Fibroblast of gingiva (primary cell): ENCODE measurements at regions not wholly inside any gene's neighbourhood (a gene's known extent, or its start where the extent isn't known, plus 50 kb on each side); places are given as distances from the start of the nearest gene placed in this dataset.
"Not testable (repeated sequence)": the region's sequence is repeated elsewhere in the genome, so short reads cannot be mapped to it uniquely, and the experiment has no call there.

Experiments
- DNase-seq: peaks from one replicate; pipeline ENCODE4 v3.0.0-alpha.2; 2011; ENCODE audit warnings: low read depth

DNA sequence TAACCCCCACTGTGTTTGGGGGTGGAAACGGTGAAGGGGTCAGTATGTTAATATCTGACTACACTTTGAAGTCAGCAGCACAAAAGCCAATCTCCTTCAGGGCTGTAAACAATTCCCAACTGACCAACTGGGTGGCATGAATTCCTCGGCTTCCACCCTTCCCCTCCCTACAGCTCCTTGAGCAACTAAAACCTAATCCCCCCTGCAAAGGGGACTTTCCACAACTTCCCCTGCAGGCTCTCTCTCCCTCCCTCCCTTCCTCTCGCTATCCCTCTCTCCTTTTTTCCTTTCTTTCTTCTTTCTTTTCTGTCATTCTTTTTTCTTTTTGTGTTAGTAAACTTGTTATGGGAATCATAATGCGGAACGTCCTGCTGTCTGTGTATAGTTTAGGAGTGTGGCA is 65.1 kb upstream of the PTCH1 start:
- DNase-seq, result no peak

DNA sequence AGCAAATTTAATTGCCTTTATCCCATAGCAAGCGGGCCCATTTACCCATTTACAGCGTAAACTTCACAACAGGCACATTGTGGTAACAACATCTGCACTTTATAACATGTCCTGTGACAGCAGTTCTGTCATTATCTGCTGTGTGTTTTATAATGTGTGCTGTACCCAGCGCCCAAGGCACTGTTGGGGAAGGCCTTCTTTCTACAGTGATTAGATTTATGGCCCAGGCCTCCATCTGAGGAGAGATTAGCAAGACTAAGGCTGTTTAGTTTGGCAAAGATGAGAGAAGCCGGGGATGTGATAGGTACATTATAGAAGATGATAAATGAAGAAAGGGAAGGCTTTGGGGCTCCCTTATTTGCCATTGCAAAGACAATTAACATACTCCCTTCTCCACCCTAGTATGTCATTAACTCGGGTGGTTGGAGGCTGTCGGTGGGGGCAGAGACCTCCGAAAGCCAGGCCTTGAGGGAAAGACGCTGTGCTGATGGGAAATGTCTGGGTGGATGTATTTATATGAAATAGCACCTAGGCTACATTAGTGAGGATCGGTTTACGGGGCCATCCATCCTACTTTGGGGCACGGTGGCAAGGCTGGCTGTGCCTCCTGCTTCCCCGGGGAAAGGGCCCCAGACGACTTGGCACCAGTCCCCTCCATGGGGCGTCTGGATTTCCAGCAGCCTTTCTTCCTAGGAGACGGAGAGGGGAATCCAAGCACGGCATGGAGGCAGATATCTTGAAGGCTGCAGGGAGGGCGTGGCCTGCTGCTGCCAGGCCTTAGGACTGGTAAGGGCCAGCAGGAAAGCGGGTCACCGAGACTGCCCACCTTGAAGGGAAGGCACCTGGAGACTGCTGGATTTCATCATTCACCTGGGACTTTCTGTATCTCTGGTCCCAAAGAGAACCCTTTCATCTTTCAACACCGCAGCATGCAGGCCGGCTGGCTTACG is 64.3 kb upstream of the PTCH1 start:
- DNase-seq, result no peak

DNA sequence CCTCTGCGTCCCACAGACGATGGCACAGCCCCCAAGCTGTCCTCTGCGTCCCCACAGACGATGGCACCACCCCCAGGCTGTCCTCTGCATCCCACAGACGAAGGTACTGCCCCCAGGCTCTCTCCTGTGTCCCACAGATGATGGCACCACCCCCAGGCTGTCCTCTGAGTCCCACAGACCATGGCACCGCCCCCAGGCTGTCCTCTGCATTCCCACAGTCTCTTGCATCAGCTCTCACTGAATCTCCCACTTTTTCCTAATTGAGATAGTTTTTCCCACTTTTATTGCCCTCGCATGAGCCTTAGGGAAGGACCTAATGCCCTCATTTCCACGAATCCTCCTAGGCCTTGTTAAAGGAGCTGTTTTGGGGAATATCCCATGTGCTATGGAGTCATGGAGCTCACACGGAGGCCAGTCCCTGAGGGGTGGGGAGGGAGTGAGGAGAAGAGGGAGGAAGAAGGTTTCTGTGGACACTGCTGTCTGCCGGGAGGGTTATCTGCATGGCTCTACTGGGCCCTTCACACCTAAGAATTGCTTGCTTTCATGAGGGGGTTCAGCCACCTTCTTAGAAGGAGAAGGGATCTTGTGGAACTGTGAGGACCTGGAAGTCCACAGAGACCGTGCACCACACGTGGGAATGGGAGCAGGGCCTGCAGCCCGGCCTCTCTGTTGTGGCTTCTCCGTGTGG is 58.2 kb upstream of the PTCH1 start:
- DNase-seq, result no peak

DNA sequence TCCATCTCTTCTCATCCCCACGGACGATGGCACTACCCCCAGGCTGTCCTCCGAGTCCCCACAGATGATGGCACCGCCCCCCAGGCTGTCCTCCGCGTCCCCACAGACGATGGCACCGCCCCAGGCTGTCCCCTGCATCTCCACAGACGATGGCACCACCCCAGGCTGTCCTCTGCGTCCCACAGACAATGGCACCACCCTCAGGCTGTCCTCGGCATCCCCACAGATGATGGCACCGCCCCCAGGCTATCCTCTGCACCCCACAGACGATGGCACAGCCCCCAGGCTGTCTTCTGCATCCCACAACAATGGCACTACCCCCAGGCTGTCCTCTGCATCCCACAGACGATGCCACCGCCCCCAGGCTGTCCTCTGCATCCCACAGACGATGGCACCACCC is 57.4 kb upstream of the PTCH1 start:
- no peak for DNase-seq

DNA sequence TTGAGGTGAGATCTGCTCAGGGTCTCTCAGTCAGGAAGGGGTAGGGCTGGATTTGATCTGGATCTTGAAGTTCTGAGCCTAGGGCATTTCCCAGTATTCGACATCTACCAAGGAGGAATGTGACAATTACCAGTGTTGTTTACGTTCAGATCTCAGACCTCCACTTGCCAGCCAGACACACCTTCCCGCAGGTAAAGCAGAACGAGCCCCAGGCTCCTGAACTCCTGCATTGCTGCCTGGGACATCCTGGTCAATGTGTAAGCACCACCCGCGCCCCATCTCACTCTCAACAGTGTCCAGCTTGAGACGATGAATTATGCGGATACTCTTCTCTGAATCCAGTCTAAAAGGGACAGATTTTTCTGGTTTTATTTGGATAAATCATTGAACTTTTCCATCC is 56.7 kb upstream of the PTCH1 start:
- no peak for DNase-seq

DNA sequence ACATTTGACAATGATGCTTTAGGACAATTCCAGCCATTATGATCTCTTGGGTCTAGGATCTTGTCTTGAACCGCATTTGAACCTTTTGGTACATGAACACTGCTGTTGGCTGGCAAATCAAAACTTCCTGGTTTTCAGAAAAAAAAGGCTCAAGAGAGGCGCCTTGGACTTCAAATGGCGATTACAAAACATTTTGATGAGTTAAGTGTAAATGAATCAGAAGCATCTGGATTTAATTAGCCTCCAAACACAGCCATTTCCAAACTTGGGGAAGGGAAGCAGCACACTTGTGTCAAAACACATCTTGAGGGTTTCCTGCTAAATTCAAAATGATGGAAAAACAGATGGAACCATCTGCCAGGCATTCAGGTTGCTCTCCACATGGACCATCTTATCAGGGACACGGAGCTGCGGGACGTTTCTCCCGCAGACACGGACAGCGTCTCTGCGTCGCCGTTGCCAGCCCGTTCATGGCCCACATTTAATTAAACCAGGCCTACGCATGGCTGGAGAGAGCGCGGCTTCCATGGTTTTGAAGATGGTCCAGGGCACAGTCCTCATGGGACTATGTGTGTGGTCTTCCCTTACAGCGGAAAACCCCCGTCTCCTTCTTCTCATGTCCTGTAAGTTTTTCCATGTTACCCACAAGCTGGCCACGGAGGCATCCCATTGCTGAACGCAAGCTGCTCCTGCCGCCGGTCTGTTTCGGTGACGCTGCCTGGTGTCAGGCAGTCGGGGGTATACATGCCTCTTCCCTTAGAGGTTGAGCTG is 55.8 kb upstream of the PTCH1 start:
- DNase-seq, result peak; percentile 83

DNA sequence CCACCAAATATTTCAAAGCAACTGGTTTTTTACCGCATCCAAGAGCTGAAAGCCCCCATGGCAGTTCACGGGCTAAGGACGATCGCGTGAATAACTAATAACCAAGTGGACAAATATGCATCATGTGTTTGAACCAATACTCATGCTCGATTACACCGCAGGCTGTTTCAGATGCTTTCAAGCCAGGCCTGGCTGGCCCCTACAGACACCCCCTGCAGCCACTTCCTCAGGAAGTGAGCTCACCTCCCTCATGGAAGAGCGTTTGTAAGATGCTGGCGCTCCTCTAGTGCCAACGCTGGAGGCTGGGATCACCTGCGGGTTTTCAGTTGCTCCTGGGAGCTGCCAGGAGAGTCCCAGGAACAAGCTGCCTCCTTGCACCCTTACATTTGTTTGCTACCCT is 53.9 kb upstream of the PTCH1 start:
- no peak for DNase-seq

DNA sequence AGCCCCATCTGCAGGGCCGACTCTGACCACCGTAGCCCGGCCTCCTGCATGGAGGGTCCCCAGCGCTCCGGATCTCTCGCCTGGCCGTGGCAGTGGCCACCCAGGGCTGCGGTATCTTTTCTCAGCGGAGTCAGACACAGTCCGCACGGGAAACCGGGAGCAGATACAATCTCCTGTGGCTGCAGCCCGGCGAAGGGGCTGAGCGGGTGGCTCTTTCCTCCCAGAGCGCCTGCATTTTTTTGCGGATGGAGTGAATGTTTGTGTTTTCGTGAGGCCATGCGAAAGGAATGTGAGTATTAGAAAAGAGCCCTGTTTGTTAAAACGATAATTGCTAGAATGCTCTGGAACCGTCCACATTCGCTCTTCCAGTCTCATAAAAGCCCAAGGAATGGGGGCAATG is 53.4 kb upstream of the PTCH1 start:
- DNase-seq, result peak; percentile 13

DNA sequence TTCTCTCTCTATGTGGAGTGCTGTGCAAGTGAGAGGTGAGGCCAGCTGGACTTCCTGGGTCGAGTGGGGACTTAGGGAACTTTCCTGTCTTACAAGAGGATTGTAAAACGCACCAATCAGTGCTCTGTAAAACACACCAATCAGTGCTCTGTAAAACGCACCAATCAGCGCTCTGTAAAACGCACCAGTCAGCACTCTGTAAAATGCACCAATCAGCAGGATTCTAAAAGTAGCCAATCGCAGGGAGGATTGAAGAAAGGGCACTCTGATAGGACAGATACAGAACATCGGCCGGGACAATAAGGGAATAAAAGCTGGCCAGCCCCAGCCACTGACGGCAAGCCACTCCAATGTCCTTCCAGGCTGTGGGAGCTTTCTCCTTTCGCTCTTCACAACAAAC is 52.0 kb upstream of the PTCH1 start:
- DNase-seq, result not testable (repeated sequence)
